Endothelial cell (in vitro differentiated cells): ENCODE measurements at regions not wholly inside any gene's neighbourhood (a gene's known extent, or its start where the extent isn't known, plus 50 kb on each side); places are given as distances from the start of the nearest gene placed in this dataset.

ENCODE experiments used
- DNase-seq: peaks from one replicate; pipeline ENCODE4 v3.0.0; 2021; ENCODE audit warnings: low spot score
- H3K27ac Mint-ChIP-seq: one replicate; pipeline ENCODE4 v1.8.0; 2021; ENCODE audit warnings: mixed read lengths, inconsistent platforms; ENCODE audit not compliant: unreplicated experiment
- H3K27me3 Mint-ChIP-seq: one replicate; pipeline ENCODE4 v1.8.0; 2021; ENCODE audit warnings: mild to moderate bottlenecking, moderate library complexity, mixed read lengths, inconsistent platforms; ENCODE audit not compliant: unreplicated experiment
- H3K36me3 Mint-ChIP-seq: one replicate; pipeline ENCODE4 v1.8.0; 2021; ENCODE audit warnings: mild to moderate bottlenecking, low read depth, mixed read lengths, inconsistent platforms; ENCODE audit not compliant: unreplicated experiment
- H3K4me1 Mint-ChIP-seq: one replicate; pipeline ENCODE4 v1.8.0; 2021; ENCODE audit warnings: mild to moderate bottlenecking, mixed read lengths, inconsistent platforms; ENCODE audit not compliant: unreplicated experiment
- H3K4me3 Mint-ChIP-seq: one replicate; pipeline ENCODE4 v1.8.0; 2021; ENCODE audit warnings: mild to moderate bottlenecking, mixed read lengths, inconsistent platforms; ENCODE audit not compliant: unreplicated experiment
- H3K9me3 Mint-ChIP-seq: one replicate; pipeline ENCODE4 v1.8.0; 2021; ENCODE audit warnings: mixed read lengths, inconsistent platforms; ENCODE audit not compliant: unreplicated experiment
- CTCF ChIP-seq: fragments of 200-600 bp; sonication (generic); IDR thresholded peaks from one replicate; pipeline ENCODE4 v1.5.0; 2021; ENCODE audit warnings: antibody characterized with exemption; ENCODE audit not compliant: unreplicated experiment

GRCh38 chr2:65620026-65620425, 187.6 kb upstream of the SPRED2 start:
- no peak for TF ChIP-seq CTCF
- peaks cover 2% of the 10 kb centered on the region for H3K27me3 Mint-ChIP-seq
- H3K9me3 Mint-ChIP-seq: no peaks in the 10 kb centered on the region
- no peak for DNase-seq
- H3K4me1 Mint-ChIP-seq: no peaks in the 10 kb centered on the region
- H3K36me3 Mint-ChIP-seq: no peaks in the 10 kb centered on the region
- H3K27ac Mint-ChIP-seq: no peak overlapping the region
- H3K4me3 Mint-ChIP-seq: no peak overlapping the region

GRCh38 chr2:65615602-65616001, 183.2 kb upstream of the SPRED2 start:
- no peak for DNase-seq
- H3K36me3 Mint-ChIP-seq: no peaks in the 10 kb centered on the region
- H3K27me3 Mint-ChIP-seq: no peaks in the 10 kb centered on the region
- no peaks in the 10 kb centered on the region for H3K4me1 Mint-ChIP-seq
- TF ChIP-seq CTCF: no peak
- H3K4me3 Mint-ChIP-seq: no peak overlapping the region
- H3K27ac Mint-ChIP-seq: no peak overlapping the region
- no peaks in the 10 kb centered on the region for H3K9me3 Mint-ChIP-seq

GRCh38 chr2:65613968-65614555, 181.7 kb upstream of the SPRED2 start:
- no peak for DNase-seq
- H3K36me3 Mint-ChIP-seq: no peaks in the 10 kb centered on the region
- H3K4me1 Mint-ChIP-seq: no peaks in the 10 kb centered on the region
- no peaks in the 10 kb centered on the region for H3K9me3 Mint-ChIP-seq
- no peak overlapping the region for H3K27ac Mint-ChIP-seq
- H3K4me3 Mint-ChIP-seq: no peak overlapping the region
- no peaks in the 10 kb centered on the region for H3K27me3 Mint-ChIP-seq
- TF ChIP-seq CTCF: no peak

- H3K4me1 Mint-ChIP-seq: peaks cover 8% of the 10 kb centered on the region
- no peaks in the 10 kb centered on the region for H3K27me3 Mint-ChIP-seq
- H3K36me3 Mint-ChIP-seq: no peaks in the 10 kb centered on the region
- TF ChIP-seq CTCF: no peak
- DNase-seq: no peak
- H3K9me3 Mint-ChIP-seq: no peaks in the 10 kb centered on the region
- H3K27ac Mint-ChIP-seq: no peak overlapping the region
- no peak overlapping the region for H3K4me3 Mint-ChIP-seq
Observed at GRCh38 chr2:65611488-65611887, 179.1 kb upstream of the SPRED2 start.

GRCh38 chr2:65608916-65609315, 176.5 kb upstream of the SPRED2 start:
- Mint-ChIP-seq H3K27me3 (no peaks in the 10 kb centered on the region), H3K27ac (no peak overlapping the region), H3K9me3 (no peaks in the 10 kb centered on the region), H3K4me3 (no peak overlapping the region), H3K4me1 (peaks cover 8% of the 10 kb centered on the region), H3K36me3 (no peaks in the 10 kb centered on the region)
- no peak for TF ChIP-seq CTCF
- no peak for DNase-seq
